ENCODE measurements at regions not wholly inside any gene's neighbourhood (a gene's known extent, or its start where the extent isn't known, plus 50 kb on each side); places are given as distances from the start of the nearest gene placed in this dataset.

DNA sequence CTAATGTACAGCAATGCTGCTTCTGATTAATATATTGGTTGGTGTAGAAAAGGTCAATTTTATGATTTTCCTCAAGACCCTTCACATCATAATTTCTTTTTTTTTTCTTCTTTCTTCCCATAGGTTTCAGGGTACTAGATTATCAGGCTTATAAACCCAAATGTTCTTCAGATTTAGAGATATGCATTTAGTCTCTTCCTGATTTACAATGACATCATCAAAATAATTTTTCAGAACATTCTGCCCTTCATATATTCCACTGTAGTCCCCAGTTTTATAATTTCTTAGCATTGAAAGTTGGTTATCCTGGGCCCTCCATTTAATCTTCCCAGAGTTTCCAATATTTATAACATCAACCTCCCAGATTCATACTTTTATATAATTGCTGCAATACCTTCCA is 226.7 kb upstream of the LRFN5 start:
- H3K9me3 Mint-ChIP-seq, result no peaks in the 10 kb centered on the region
- ATAC-seq (no peak), DNase-seq (no peak)
- no peaks in the 10 kb centered on the region for H3K27me3 Mint-ChIP-seq (ENCODE audit: low read depth)
- no peaks in the 10 kb centered on the region for H3K4me1 Mint-ChIP-seq (ENCODE audit: low read depth)
- H3K4me3 Mint-ChIP-seq, result no peak overlapping the region
- no peaks in the 10 kb centered on the region for H3K36me3 Mint-ChIP-seq (ENCODE audit: insufficient read depth)

DNA sequence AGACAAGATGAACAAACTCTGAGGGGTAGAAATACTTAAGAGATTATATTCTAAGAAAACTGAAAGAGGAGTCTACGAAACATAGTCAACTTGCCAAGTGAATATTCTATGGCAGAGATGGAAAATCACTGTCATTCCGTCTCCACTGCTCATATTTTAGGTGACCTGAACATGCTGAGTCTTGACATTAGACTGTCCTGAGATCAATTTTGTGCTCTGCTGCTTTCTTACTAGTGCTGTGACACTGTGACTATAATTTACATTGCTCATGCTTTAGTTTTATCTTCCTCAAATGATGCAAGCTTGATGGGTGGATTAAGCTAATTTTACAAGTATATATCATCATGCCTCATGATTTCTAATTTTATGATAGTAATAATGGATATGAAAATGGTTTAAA is 228.2 kb upstream of the LRFN5 start:
- H3K36me3 Mint-ChIP-seq (ENCODE audit: insufficient read depth), result no peaks in the 10 kb centered on the region
- H3K9me3 Mint-ChIP-seq, result peaks cover 9% of the 10 kb centered on the region
- H3K4me3 Mint-ChIP-seq, result no peak overlapping the region
- no peak for ATAC-seq
- no peak for DNase-seq
- H3K4me1 Mint-ChIP-seq (ENCODE audit: low read depth), result no peaks in the 10 kb centered on the region
- no peaks in the 10 kb centered on the region for H3K27me3 Mint-ChIP-seq (ENCODE audit: low read depth)

DNA sequence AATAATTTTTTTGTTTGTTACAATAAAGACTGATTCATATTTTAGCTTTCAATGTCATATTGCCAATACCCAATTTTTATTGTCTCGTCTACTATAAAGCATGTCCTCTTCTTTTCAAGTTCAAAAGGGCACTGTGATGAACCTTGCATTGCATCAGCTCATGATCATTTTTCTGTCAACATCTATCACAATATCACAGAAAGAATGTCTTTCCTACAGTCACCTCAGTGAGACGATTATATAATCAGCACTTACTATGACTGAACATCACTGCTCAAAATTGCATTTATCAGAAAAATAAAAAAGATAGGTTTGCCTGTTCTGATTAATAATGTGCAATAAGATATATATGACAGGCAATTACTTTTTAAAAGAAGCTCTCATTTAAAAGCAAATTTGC is 228.7 kb upstream of the LRFN5 start:
- Mint-ChIP-seq H3K27me3 (ENCODE audit: low read depth) (no peaks in the 10 kb centered on the region), H3K4me3 (no peak overlapping the region), H3K36me3 (ENCODE audit: insufficient read depth) (no peaks in the 10 kb centered on the region), H3K4me1 (ENCODE audit: low read depth) (no peaks in the 10 kb centered on the region), H3K9me3 (peaks cover 9% of the 10 kb centered on the region)
- ATAC-seq (no peak), DNase-seq (no peak)

DNA sequence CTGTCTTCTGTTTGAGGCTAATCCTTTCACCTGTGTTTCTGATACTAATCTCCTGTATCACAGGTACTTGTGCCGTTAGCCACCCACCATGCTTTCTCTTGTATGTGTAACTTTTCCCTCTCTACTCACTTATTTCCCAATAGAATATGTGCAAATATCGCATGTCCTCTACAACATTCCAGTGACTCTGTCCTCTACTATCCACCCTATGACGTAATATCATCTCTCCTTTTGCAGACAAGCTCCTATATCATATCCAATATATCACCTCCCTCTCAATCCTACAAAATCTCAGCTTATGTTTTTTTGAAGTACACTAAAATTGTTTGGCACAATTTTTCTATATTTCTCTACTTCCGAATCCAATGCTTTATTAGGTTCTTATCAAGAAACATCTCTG is 232.6 kb upstream of the LRFN5 start:
- H3K4me3 Mint-ChIP-seq, result no peak overlapping the region
- no peaks in the 10 kb centered on the region for H3K36me3 Mint-ChIP-seq (ENCODE audit: insufficient read depth)

DNA sequence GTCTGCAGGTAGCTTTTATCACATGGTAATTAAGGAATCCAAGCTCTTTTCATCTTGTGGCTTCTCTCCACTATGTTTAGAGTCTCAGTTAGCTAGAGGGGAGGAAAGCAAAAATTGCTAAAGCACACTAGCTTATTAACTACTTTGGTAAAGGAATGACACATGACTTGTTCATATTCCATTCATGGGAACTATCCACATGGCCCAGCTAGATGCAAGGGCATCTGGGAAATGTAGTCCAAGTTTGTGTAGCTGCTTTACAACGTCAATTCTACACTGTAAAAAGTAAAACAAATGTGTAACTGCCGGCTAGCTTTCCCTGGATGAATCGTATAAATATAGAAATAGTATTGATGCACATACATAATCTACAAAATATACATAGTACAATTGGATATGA is 244.5 kb upstream of the LRFN5 start:
- no peak for ATAC-seq
- peaks cover 5% of the 10 kb centered on the region for H3K9me3 Mint-ChIP-seq

More for the DNA sequence above, 232.6 kb upstream of the LRFN5 start:
- H3K9me3 Mint-ChIP-seq, result peaks cover 9% of the 10 kb centered on the region
- no peaks in the 10 kb centered on the region for H3K27me3 Mint-ChIP-seq (ENCODE audit: low read depth)
- ATAC-seq, result no peak
- DNase-seq, result no peak
- H3K4me1 Mint-ChIP-seq (ENCODE audit: low read depth), result no peaks in the 10 kb centered on the region

DNA sequence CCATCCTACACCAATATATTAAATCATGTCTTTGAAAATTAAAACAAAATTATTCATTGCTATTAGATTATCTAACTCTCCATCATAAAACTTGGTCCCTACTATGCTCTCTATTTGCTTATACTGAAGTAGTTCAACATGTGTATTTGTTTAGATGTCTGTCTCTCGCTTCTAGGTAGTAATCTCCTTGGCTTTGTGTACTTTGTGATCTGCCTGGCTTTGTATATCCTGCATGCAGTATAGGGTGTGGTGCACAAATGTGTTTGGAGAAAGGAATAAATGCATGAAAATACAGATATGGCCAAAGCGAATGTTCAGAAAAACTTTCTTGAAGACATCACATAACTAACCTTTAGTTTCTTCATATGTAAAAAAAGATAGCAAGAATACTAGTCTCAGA is 246.6 kb upstream of the LRFN5 start:
- no peak for ATAC-seq
- Mint-ChIP-seq H3K36me3 (ENCODE audit: insufficient read depth) (no peaks in the 10 kb centered on the region), H3K4me3 (no peak overlapping the region), H3K27me3 (ENCODE audit: low read depth) (no peaks in the 10 kb centered on the region), H3K4me1 (ENCODE audit: low read depth) (no peaks in the 10 kb centered on the region), H3K9me3 (peaks cover 5% of the 10 kb centered on the region)
- DNase-seq, result no peak

More for the DNA sequence above, 244.5 kb upstream of the LRFN5 start:
- Mint-ChIP-seq H3K27me3 (ENCODE audit: low read depth) (no peaks in the 10 kb centered on the region), H3K4me3 (no peak overlapping the region), H3K36me3 (ENCODE audit: insufficient read depth) (no peaks in the 10 kb centered on the region), H3K4me1 (ENCODE audit: low read depth) (no peaks in the 10 kb centered on the region)
- DNase-seq, result no peak

DNA sequence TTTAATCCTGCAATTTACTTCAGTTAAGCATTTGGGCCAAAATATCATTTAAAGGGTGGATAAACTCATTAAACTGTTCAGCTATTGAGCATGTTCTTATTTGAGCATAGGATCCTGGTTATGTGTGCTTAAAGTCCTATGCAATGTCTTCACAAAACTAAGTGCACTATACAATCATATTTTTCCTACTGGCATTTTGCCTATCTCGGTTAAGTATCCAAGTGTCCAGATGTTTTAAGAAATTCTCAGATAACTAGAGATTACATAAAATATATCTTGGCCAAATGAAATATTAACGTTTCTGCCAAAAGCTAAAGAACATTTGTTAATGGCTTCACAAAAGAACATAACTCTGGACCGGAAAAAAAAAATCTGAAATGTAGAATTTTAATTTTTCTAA is 250.8 kb upstream of the LRFN5 start:
- Mint-ChIP-seq H3K36me3 (ENCODE audit: insufficient read depth) (no peaks in the 10 kb centered on the region), H3K9me3 (no peaks in the 10 kb centered on the region), H3K27me3 (ENCODE audit: low read depth) (no peaks in the 10 kb centered on the region), H3K4me3 (no peak overlapping the region), H3K4me1 (ENCODE audit: low read depth) (no peaks in the 10 kb centered on the region)
- ATAC-seq, result no peak
- DNase-seq, result no peak

DNA sequence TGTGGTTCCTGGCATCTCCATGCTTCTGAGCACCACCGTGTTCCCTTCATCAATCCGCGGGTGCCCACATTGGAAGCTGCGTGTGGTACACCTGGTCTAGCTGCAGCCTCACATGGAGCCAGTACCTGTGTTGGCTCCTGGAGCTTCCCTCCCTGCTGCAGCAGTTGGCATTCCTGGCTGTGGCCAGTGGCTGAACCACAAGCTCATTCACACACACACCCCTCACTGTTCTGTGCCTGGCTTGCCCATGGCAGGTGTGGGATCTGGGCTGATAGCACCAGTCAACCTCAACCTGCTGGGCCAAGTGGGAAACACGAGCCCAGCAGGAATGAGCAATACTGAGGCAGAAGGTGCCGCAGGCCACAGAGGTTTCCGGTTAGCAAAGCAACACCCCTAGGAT is 256.2 kb upstream of the LRFN5 start:
- ATAC-seq (no peak), DNase-seq (no peak)
- Mint-ChIP-seq H3K36me3 (ENCODE audit: insufficient read depth) (no peaks in the 10 kb centered on the region), H3K9me3 (no peaks in the 10 kb centered on the region), H3K27me3 (ENCODE audit: low read depth) (no peaks in the 10 kb centered on the region), H3K4me3 (no peak overlapping the region), H3K4me1 (ENCODE audit: low read depth) (no peaks in the 10 kb centered on the region)

DNA sequence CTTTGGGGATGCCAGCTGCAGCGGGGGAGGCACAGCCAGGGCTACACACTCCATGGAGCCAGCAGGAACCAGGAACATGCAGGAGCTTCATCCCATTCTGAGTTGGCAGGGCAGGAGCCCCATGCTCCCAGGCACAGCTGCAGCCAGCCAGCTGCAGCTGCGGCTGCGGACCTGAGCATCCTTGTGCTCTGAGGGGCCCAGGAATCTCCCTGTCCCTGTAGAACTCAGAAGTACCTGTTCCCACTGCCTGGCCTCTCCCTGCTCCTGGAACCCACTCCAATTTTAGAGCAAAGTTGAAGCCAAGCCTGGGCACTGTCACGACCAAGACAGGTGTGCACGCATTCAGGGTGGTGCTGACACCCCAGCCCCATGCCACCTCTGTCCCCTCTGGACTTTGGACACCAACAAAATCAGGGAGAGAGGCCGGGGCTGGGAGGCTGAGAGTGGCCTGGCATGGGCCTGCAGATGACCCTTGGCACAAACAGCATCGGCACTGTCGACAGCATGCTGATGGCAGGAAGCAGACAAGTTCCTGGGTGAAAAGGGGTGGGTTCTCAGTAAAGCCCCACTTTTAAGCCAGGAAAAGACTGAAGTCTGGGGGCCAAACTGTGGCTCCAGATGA is 257.3 kb upstream of the LRFN5 start:
- no peaks in the 10 kb centered on the region for H3K4me1 Mint-ChIP-seq (ENCODE audit: low read depth)
- no peaks in the 10 kb centered on the region for H3K9me3 Mint-ChIP-seq
- no peak for ATAC-seq
- no peaks in the 10 kb centered on the region for H3K27me3 Mint-ChIP-seq (ENCODE audit: low read depth)
- H3K36me3 Mint-ChIP-seq (ENCODE audit: insufficient read depth), result no peaks in the 10 kb centered on the region
- no peak overlapping the region for H3K4me3 Mint-ChIP-seq
- DNase-seq, result no peak

DNA sequence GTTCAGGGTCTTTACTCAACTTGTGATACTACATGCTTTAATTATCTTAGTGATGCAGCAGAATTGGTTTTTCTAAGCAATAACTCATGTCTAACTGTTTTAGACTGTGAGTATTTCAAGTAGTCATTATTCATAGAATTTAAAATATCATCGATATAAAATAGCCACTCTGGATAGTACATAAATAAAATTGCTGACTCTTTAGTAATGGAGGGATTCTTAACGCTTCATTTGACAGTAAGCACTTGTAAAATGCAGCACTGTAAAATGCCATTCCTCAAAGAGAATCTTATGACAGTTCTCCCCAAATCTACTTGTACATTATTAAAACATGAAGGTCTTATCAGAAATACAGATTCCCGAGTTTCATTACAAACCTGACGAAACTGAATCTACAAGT is 262.8 kb upstream of the LRFN5 start:
- Mint-ChIP-seq H3K27me3 (ENCODE audit: low read depth) (no peaks in the 10 kb centered on the region), H3K9me3 (peaks cover 4% of the 10 kb centered on the region), H3K36me3 (ENCODE audit: insufficient read depth) (no peaks in the 10 kb centered on the region), H3K4me3 (no peak overlapping the region), H3K4me1 (ENCODE audit: low read depth) (no peaks in the 10 kb centered on the region)
- ATAC-seq (no peak), DNase-seq (no peak)

DNA sequence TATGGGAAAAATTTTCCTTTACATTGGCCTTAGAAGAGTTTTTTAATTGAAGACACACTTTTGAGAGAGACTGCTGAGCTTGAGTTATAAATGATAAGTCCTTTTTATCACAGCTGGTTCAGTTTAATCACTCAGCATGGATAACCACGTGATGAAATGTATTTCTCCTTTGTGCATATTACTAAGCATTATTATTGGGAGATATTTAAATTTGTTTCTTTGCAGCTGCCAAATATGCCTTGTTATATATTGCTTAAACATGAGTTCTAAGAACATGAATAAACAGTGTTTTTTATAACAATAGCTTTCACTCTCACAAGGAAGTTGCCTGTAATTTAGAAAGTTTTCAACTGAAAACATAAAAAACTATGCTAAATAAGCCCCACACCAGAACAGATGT is 293.5 kb upstream of the LRFN5 start:
- no peaks in the 10 kb centered on the region for H3K27me3 Mint-ChIP-seq (ENCODE audit: low read depth)
- H3K9me3 Mint-ChIP-seq, result peaks cover 6% of the 10 kb centered on the region
- H3K36me3 Mint-ChIP-seq (ENCODE audit: insufficient read depth), result no peaks in the 10 kb centered on the region
- H3K4me1 Mint-ChIP-seq (ENCODE audit: low read depth), result no peaks in the 10 kb centered on the region
- no peak overlapping the region for H3K4me3 Mint-ChIP-seq
- DNase-seq, result no peak
- ATAC-seq, result no peak

DNA sequence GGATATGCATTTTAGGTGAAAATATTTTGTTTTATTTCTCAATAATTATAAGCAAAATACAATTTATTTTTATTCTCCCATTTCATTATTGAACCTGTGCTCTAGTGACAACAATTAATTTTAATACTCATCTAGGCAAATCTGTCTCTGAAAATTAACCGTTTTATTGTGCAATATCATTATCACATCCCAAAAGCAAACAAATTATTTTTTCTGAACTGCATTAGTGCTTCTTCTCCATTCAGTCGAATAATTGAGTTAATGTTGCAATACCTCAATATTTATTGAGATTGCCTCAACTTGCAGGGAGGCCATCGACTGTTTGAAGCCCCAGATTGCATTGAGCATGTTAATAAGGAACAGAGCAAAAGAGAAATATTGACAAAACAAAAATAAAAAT is 303.2 kb upstream of the LRFN5 start:
- Mint-ChIP-seq H3K9me3 (no peaks in the 10 kb centered on the region), H3K4me3 (no peak overlapping the region), H3K4me1 (ENCODE audit: low read depth) (no peaks in the 10 kb centered on the region), H3K27me3 (ENCODE audit: low read depth) (no peaks in the 10 kb centered on the region), H3K36me3 (ENCODE audit: insufficient read depth) (no peaks in the 10 kb centered on the region)
- DNase-seq (no peak), ATAC-seq (no peak)

DNA sequence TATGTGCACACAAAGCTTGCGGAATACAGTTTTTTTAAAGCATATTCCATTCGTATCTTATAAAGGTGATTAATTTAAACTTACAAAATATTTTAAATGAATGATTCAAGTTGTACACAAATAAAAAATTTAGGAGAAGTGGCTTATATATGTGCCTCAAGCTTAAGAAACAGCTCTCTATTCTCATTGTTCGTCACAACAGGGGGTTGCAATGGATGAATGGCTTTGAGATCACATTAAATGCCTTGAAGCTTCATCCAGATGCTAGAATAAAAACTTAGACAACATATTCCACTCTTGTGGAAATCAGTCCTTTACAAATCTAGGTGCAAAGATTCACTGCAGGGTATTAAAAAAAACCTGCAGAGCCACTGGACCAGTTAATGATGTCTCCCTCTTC is 303.9 kb upstream of the LRFN5 start:
- Mint-ChIP-seq H3K27me3 (ENCODE audit: low read depth) (no peaks in the 10 kb centered on the region), H3K9me3 (no peaks in the 10 kb centered on the region), H3K36me3 (ENCODE audit: insufficient read depth) (no peaks in the 10 kb centered on the region), H3K4me1 (ENCODE audit: low read depth) (no peaks in the 10 kb centered on the region), H3K4me3 (no peak overlapping the region)
- DNase-seq (no peak), ATAC-seq (no peak)

DNA sequence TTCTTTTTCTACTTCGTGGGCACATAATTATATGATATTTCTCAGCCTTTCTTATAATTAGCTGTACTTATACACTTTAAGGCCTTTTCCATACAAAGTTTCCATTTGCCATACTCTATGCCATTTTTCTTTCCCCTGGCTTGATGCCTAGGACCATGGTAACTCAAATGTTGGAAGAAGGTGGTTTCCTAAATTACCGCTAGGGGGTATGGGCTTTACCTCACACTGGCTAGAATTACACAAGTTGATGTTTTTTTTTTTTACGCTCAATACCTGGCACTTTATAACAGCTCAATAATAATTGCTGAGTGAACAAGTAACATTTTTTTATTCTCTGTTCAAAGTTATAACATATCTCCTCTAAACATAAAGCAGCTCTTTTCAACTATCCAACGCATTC is 306.8 kb upstream of the LRFN5 start:
- Mint-ChIP-seq H3K4me3 (no peak overlapping the region), H3K4me1 (ENCODE audit: low read depth) (no peaks in the 10 kb centered on the region), H3K36me3 (ENCODE audit: insufficient read depth) (no peaks in the 10 kb centered on the region), H3K27me3 (ENCODE audit: low read depth) (no peaks in the 10 kb centered on the region), H3K9me3 (no peaks in the 10 kb centered on the region)
- ATAC-seq (no peak), DNase-seq (no peak)

DNA sequence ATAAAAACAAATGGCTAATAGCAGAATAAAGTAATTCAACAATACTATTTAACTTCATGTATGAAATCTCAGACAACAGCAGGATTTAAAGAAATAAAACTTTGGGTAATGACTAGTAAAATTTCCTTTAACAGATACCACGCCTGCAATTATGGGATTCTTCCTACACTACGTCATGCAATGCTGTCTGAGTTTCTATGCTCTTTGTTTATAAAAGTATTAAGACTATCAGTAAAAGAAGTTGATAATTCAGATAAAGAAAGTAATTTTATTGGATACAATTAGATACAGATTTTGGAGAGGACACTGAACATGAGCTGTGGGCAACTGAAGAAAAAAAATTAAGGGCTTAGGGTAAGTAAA is 308.4 kb upstream of the LRFN5 start:
- no peaks in the 10 kb centered on the region for H3K4me1 Mint-ChIP-seq (ENCODE audit: low read depth)
- no peak for ATAC-seq
- no peaks in the 10 kb centered on the region for H3K27me3 Mint-ChIP-seq (ENCODE audit: low read depth)
- no peak for DNase-seq
- H3K9me3 Mint-ChIP-seq, result no peaks in the 10 kb centered on the region
- no peak overlapping the region for H3K4me3 Mint-ChIP-seq
- no peaks in the 10 kb centered on the region for H3K36me3 Mint-ChIP-seq (ENCODE audit: insufficient read depth)
